NCI-H1417 (cell line): ENCODE measurements at regions not wholly inside any gene's neighbourhood (a gene's known extent, or its start where the extent isn't known, plus 50 kb on each side); places are given as distances from the start of the nearest gene placed in this dataset.

ENCODE experiments used
- DNase-seq, 3 experiments: peaks; one replicate each; lab custom pipeline; 2025; lab: John Stamatoyannopoulos, UW

- no peak for DNase-seq
Observed at GRCh38 chr2:201969241-201969937, 64.3 kb upstream of the FZD7 start.

GRCh38 chr2:201969938-201970785, 63.5 kb upstream of the FZD7 start:
- DNase-seq = no peak

GRCh38 chr2:201970786-201971108, 62.9 kb upstream of the FZD7 start:
- no peak for DNase-seq

- DNase-seq = no peak
Observed at GRCh38 chr2:201971531-201972228, 62.0 kb upstream of the FZD7 start.

GRCh38 chr2:201972621-201973255, 60.9 kb upstream of the FZD7 start:
- no peak for DNase-seq

GRCh38 chr2:201973305-201973928, 60.2 kb upstream of the FZD7 start:
- no peak for DNase-seq

- DNase-seq = no peak
Observed at GRCh38 chr2:201974171-201975100, 59.2 kb upstream of the FZD7 start.

GRCh38 chr2:201975434-201975833, 58.2 kb upstream of the FZD7 start:
- DNase-seq = no peak

- DNase-seq = no peak
Observed at GRCh38 chr2:201975964-201976612, 57.6 kb upstream of the FZD7 start.

- no peak for DNase-seq
Observed at GRCh38 chr2:201977651-201978050, 56.0 kb upstream of the FZD7 start.

GRCh38 chr2:201978333-201978732, 55.3 kb upstream of the FZD7 start:
- no peak for DNase-seq

- no peak for DNase-seq
Observed at GRCh38 chr2:201978986-201979385, 54.7 kb upstream of the FZD7 start.

GRCh38 chr2:201980389-201980821, 53.2 kb upstream of the FZD7 start:
- DNase-seq = no peak

GRCh38 chr2:201980946-201981345, 52.7 kb upstream of the FZD7 start:
- no peak for DNase-seq

- no peak for DNase-seq
Observed at GRCh38 chr2:201983174-201983573, 50.5 kb upstream of the FZD7 start.

- no peak for DNase-seq
Observed at GRCh38 chr2:201983800-201984199, 49.9 kb upstream of the FZD7 start.
